CD4-positive, alpha-beta T cell (primary cell): ENCODE measurements at regions not wholly inside any gene's neighbourhood (a gene's known extent, or its start where the extent isn't known, plus 50 kb on each side); places are given as distances from the start of the nearest gene placed in this dataset.

Experiments
- ATAC-seq: fragments of 200-7000 bp; cut with Tn5 transposase; one replicate; pipeline ENCODE4 v1.10.0; 2022; ENCODE audit warnings: mild to moderate bottlenecking; ENCODE audit not compliant: poor library complexity
- CTCF ChIA-PET: fragments of 350-600 bp; sonication (Branson Sonifier 250); formaldehyde crosslinking; loops from one replicate; lab custom pipeline; 2021; ENCODE audit warnings: antibody characterized with exemption, inconsistent platforms; lab: Charles Lee
- POLR2A ChIA-PET: fragments of 350-600 bp; sonication (Branson Sonifier 250); formaldehyde crosslinking; loops from one replicate; lab custom pipeline; 2021; ENCODE audit warnings: antibody characterized with exemption, inconsistent platforms; lab: Charles Lee
- DNase-seq, 14 experiments: peaks; one replicate each; pipeline ENCODE4 v3.0.0-alpha.2; 2013 to 2020; ENCODE audit warnings: mixed read lengths in 2 of 14
- H3K27ac ChIP-seq, 2 donors: one replicate each; pipeline versions ENCODE4 v1.5.1 to v1.7.0; 2013; ENCODE audit warnings: low read length in 2 of 2, low read depth in 1 of 2, mild to moderate bottlenecking in 1 of 2
- H3K27me3 ChIP-seq, 2 experiments: 1 replicate in 1 of 2; 2 replicates in 1 of 2; pipeline versions ENCODE4 v1.6.1 to v1.7.0; 2013; ENCODE audit warnings: low read length in 2 of 2, control low read depth in 1 of 2, mild to moderate bottlenecking in 1 of 2, moderate library complexity in 1 of 2; ENCODE audit not compliant: insufficient read depth in 2 of 2, control insufficient read depth in 1 of 2
- H3K36me3 ChIP-seq: one replicate; pipeline ENCODE4 v1.6.1; 2013; ENCODE audit warnings: low read length, control low read depth; ENCODE audit not compliant: insufficient read depth
- H3K4me1 ChIP-seq: one replicate; pipeline ENCODE4 v1.6.1; 2013; ENCODE audit warnings: low read length, control low read depth; ENCODE audit not compliant: insufficient read depth
- H3K4me3 ChIP-seq: one replicate; pipeline ENCODE4 v1.5.1; 2013; ENCODE audit warnings: mild to moderate bottlenecking, low read length, moderate library complexity
- H3K9me3 ChIP-seq, 2 experiments: 1 replicate in 1 of 2; 2 replicates in 1 of 2; pipeline versions ENCODE4 v1.6.1 to v1.7.0; 2013; ENCODE audit warnings: low read length in 2 of 2, mild to moderate bottlenecking in 2 of 2, control low read depth in 1 of 2, moderate library complexity in 1 of 2; ENCODE audit not compliant: control insufficient read depth in 1 of 2, insufficient read depth in 1 of 2
- H3K27ac Mint-ChIP-seq: one replicate; pipeline ENCODE4 v1.8.0; 2020; ENCODE audit warnings: mixed read lengths
- H3K27me3 Mint-ChIP-seq: one replicate; pipeline ENCODE4 v1.8.0; 2021; ENCODE audit warnings: mixed read lengths
- H3K36me3 Mint-ChIP-seq: one replicate; pipeline ENCODE4 v1.8.0; 2021; ENCODE audit warnings: low read depth, mixed read lengths
- H3K4me1 Mint-ChIP-seq: one replicate; pipeline ENCODE4 v1.8.0; 2021; ENCODE audit warnings: low read depth, mixed read lengths
- H3K4me3 Mint-ChIP-seq: one replicate; pipeline ENCODE4 v1.8.0; 2020; ENCODE audit warnings: mild to moderate bottlenecking, mixed read lengths
- H3K9me3 Mint-ChIP-seq: one replicate; pipeline ENCODE4 v1.8.0; 2020; ENCODE audit warnings: mixed read lengths
- intact Hi-C, 2 experiments: fragments of 100-400 bp; cut with DNase I in 1 of 2; cut with micrococcal nuclease in 1 of 2; formaldehyde crosslinking; loops; one replicate each; pipeline versions ENCODE4 v1.15.1 to v1.9.0; 2023 to 2025; cut with DNase I, micrococcal nuclease
- TF ChIP-seq, protein P1 (sequence below): fragments of 200-600 bp; IDR thresholded peaks from one replicate; pipeline ENCODE4 v1.8.0; 2022; ENCODE audit warnings: antibody characterized with exemption, mild to moderate bottlenecking

GRCh38 chr2:125684256-125684655, 971.7 kb upstream of the GYPC start:
- Mint-ChIP-seq H3K27ac (no peak overlapping the region), H3K36me3 (no peaks in the 10 kb centered on the region), H3K4me1 (no peaks in the 10 kb centered on the region), H3K9me3 (no peaks in the 10 kb centered on the region), H3K27me3 (no peaks in the 10 kb centered on the region), H3K4me3 (no peak overlapping the region)
- no peaks in the 10 kb centered on the region for H3K36me3 ChIP-seq
- intact Hi-C loops, result no loop called here
- H3K27ac ChIP-seq, result no peak overlapping the region
- ChIA-PET CTCF (no interaction called here), POLR2A (no interaction called here)
- no peak for ATAC-seq
- TF ChIP-seq, protein P1, sequence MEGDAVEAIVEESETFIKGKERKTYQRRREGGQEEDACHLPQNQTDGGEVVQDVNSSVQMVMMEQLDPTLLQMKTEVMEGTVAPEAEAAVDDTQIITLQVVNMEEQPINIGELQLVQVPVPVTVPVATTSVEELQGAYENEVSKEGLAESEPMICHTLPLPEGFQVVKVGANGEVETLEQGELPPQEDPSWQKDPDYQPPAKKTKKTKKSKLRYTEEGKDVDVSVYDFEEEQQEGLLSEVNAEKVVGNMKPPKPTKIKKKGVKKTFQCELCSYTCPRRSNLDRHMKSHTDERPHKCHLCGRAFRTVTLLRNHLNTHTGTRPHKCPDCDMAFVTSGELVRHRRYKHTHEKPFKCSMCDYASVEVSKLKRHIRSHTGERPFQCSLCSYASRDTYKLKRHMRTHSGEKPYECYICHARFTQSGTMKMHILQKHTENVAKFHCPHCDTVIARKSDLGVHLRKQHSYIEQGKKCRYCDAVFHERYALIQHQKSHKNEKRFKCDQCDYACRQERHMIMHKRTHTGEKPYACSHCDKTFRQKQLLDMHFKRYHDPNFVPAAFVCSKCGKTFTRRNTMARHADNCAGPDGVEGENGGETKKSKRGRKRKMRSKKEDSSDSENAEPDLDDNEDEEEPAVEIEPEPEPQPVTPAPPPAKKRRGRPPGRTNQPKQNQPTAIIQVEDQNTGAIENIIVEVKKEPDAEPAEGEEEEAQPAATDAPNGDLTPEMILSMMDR, result no peak
- no peak overlapping the region for H3K4me3 ChIP-seq
- H3K4me1 ChIP-seq, result no peaks in the 10 kb centered on the region
- no peaks in the 10 kb centered on the region for H3K27me3 ChIP-seq
- no peak for DNase-seq
- H3K9me3 ChIP-seq, result peaks cover 0 to 8% of the 10 kb centered on the region in 2 experiments

DNA sequence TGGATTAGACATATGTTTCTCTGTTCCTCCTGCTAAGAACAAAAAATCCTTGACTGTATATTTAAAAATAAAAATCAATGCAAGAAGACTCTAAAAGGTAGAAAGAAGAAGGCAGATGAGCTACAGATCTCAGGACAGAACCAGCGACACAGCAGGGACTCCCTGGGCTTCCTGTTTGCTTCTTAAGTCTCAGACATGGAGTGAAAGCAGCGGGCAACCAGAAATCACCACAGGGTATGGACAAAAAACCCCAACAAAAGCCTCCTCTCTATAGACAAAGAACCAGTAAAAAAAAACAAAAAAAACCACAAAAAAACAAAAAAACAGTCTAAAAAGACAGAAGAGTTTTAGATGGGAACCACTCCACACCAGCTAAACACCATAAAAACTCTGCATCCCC, 971.0 kb upstream of the GYPC start:
- Histone ChIP-seq H3K27ac (no peak overlapping the region), H3K4me3 (no peak overlapping the region), H3K9me3 (peaks cover 0 to 6% of the 10 kb centered on the region in 2 experiments), H3K4me1 (no peaks in the 10 kb centered on the region), H3K27me3 (no peaks in the 10 kb centered on the region), H3K36me3 (no peaks in the 10 kb centered on the region)
- no peaks in the 10 kb centered on the region for H3K27me3 Mint-ChIP-seq
- ATAC-seq (no peak), DNase-seq (no peak)
- no peaks in the 10 kb centered on the region for H3K4me1 Mint-ChIP-seq
- intact Hi-C loops, result no loop called here
- CTCF ChIA-PET, result no interaction called here
- H3K36me3 Mint-ChIP-seq, result no peaks in the 10 kb centered on the region
- no peaks in the 10 kb centered on the region for H3K9me3 Mint-ChIP-seq
- POLR2A ChIA-PET, result no interaction called here
- TF ChIP-seq, protein P1, result no peak
- no peak overlapping the region for H3K4me3 Mint-ChIP-seq
- H3K27ac Mint-ChIP-seq, result no peak overlapping the region

DNA sequence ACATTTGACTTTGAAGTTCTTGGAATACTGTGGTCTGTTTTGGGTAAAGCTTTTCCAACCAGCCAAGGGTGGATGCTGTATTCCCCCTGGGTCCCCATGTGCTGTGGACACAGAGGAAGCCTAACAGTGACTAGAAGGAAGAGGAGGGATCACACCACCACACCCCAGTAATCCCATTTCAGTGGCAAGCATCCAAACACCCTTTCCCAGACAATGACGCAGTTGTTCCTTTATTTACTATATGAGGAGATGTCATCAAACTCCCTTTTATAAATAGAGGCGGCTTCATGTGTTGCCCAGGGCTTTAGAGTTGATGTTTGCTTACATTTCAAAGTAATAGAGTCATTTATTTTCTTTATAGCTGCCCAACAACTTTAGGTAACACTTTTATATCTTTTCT, 959.4 kb upstream of the GYPC start:
- Histone ChIP-seq H3K4me3 (no peak overlapping the region), H3K36me3 (no peaks in the 10 kb centered on the region), H3K27me3 (no peaks in the 10 kb centered on the region), H3K27ac (no peak overlapping the region), H3K4me1 (no peaks in the 10 kb centered on the region), H3K9me3 (no peaks in the 10 kb centered on the region)
- TF ChIP-seq, protein P1, result no peak
- Mint-ChIP-seq H3K27me3 (no peaks in the 10 kb centered on the region), H3K4me1 (no peaks in the 10 kb centered on the region), H3K27ac (no peak overlapping the region), H3K36me3 (no peaks in the 10 kb centered on the region), H3K4me3 (no peak overlapping the region), H3K9me3 (peaks cover 2% of the 10 kb centered on the region)
- no peak for ATAC-seq
- intact Hi-C loops, result no loop called here
- CTCF ChIA-PET, result interaction anchor here (0.6 kb wide), 1 partner anchor 194 kb away, joined by 3 read pairs; no protein-coding TSS in a partner anchor
- POLR2A ChIA-PET, result no interaction called here
- no peak for DNase-seq
